H1 (cell line): ENCODE measurements at regions not wholly inside any gene's neighbourhood (a gene's known extent, or its start where the extent isn't known, plus 50 kb on each side); places are given as distances from the start of the nearest gene placed in this dataset.

Source experiments
- CTCF ChIA-PET: fragments of 300-600 bp; sonication (Branson Sonifier 250); formaldehyde crosslinking; loops from one replicate; lab custom pipeline; 2021; ENCODE audit not compliant: partially characterized antibody; lab: Charles Lee
- POLR2A ChIA-PET: fragments of 300-600 bp; sonication (Branson Sonifier 250); formaldehyde crosslinking; loops from one replicate; lab custom pipeline; 2021; ENCODE audit warnings: inconsistent platforms; ENCODE audit not compliant: partially characterized antibody; lab: Charles Lee
- DNase-seq, 2 experiments: peaks; one replicate each; pipeline versions ENCODE4 v3.0.0 to v3.0.0-alpha.2; 2010 to 2022; ENCODE audit warnings: low spot score in 2 of 2, low read depth in 1 of 2, mixed read lengths in 1 of 2
- FAIRE-seq: peaks from 2 replicates; lab custom pipeline; 2011; peaks lifted over from hg19 to GRCh38; lab: Jason Lieb, UNC
- H2AFZ ChIP-seq: 2 replicates; pipeline ENCODE4 v1.8.1; 2012; ENCODE audit warnings: low read length, inconsistent platforms
- H2AK5ac ChIP-seq: 2 replicates; pipeline ENCODE4 v1.6.1; 2013; ENCODE audit warnings: low read depth, low read length
- H2BK120ac ChIP-seq: replicated peaks from 2 replicates; pipeline ENCODE3; 2013; ENCODE audit warnings: low read depth, low read length, inconsistent platforms
- H2BK12ac ChIP-seq: 2 replicates; pipeline ENCODE4 v1.6.1; 2013; ENCODE audit warnings: low read depth, low read length
- H2BK15ac ChIP-seq: 2 replicates; pipeline ENCODE4 v1.6.1; 2013; ENCODE audit warnings: low read length
- H2BK20ac ChIP-seq: 2 replicates; pipeline ENCODE4 v1.6.1; 2013; ENCODE audit warnings: low read length
- H2BK5ac ChIP-seq: 2 replicates; pipeline ENCODE4 v1.6.1; 2013; ENCODE audit warnings: low read depth, low read length
- H3K14ac ChIP-seq: 2 replicates; pipeline ENCODE4 v1.6.1; 2013; ENCODE audit warnings: inconsistent platforms; ENCODE audit not compliant: insufficient read length
- H3K18ac ChIP-seq: 2 replicates; pipeline ENCODE4 v1.6.1; 2013; ENCODE audit warnings: low read length; ENCODE audit errors: extremely low read depth
- H3K23ac ChIP-seq: 2 replicates; pipeline ENCODE4 v1.6.1; 2013; ENCODE audit warnings: inconsistent platforms; ENCODE audit not compliant: insufficient read length
- H3K23me2 ChIP-seq: 2 replicates; pipeline ENCODE4 v1.6.1; 2013; ENCODE audit warnings: low read depth, low read length
- H3K27ac ChIP-seq: 2 replicates; pipeline ENCODE4 v1.6.1; 2011; ENCODE audit warnings: low read depth, low read length, inconsistent platforms
- H3K27me3 ChIP-seq, 4 experiments: replicated peaks in 1 of 4; 1 replicate in 1 of 4; 2 replicates in 3 of 4; pipeline versions ENCODE4 v1.6.1 to v1.8.1; 2011 to 2013; ENCODE audit warnings: low read length in 3 of 4, mild to moderate bottlenecking in 3 of 4, inconsistent platforms in 2 of 4, mixed read lengths in 2 of 4, moderate library complexity in 1 of 4; ENCODE audit not compliant: control insufficient read depth in 3 of 4, insufficient read depth in 3 of 4; ENCODE audit errors: extremely low read depth in 1 of 4
- H3K36me3 ChIP-seq, 4 experiments: 2 replicates each; pipeline versions ENCODE4 v1.6.1 to v1.8.1; 2011 to 2013; ENCODE audit warnings: mild to moderate bottlenecking in 4 of 4, low read length in 3 of 4, moderate library complexity in 2 of 4, control low read depth in 1 of 4, inconsistent platforms in 1 of 4; ENCODE audit not compliant: insufficient read depth in 4 of 4, control insufficient read depth in 2 of 4
- H3K4ac ChIP-seq: replicated peaks from 2 replicates; pipeline ENCODE3; 2013; ENCODE audit warnings: low read length, low read depth, mixed read lengths, inconsistent platforms; ENCODE audit not compliant: insufficient read length
- H3K4me1 ChIP-seq, 4 experiments: replicated peaks in 1 of 4; 1 replicate in 1 of 4; 2 replicates in 3 of 4; pipeline versions ENCODE4 v1.6.1 to v1.8.1; 2011 to 2013; ENCODE audit warnings: low read length in 3 of 4, inconsistent platforms in 2 of 4, mixed read lengths in 1 of 4; ENCODE audit not compliant: insufficient read depth in 4 of 4, control insufficient read depth in 3 of 4
- H3K4me2 ChIP-seq, 2 experiments: 2 replicates each; pipeline versions ENCODE4 v1.6.1 to v1.8.1; 2011 to 2013; ENCODE audit warnings: low read depth in 2 of 2, low read length in 2 of 2, control low read depth in 1 of 2, inconsistent platforms in 1 of 2, mild to moderate bottlenecking in 1 of 2; ENCODE audit not compliant: insufficient read depth in 1 of 2
- H3K4me3 ChIP-seq, 4 experiments: fragments of 200-600, 300-600 bp in 1 of 4; sonication (generic), shearing (Covaris generic), sonication (Bioruptor Twin) in 1 of 4; 2 replicates each; pipeline versions ENCODE4 v1.5.1 to v1.8.1; 2011 to 2016; ENCODE audit warnings: low read length in 4 of 4, low read depth in 3 of 4, control low read depth in 2 of 4, inconsistent platforms in 2 of 4, mild to moderate bottlenecking in 2 of 4, mixed read lengths in 1 of 4, moderate library complexity in 1 of 4; ENCODE audit not compliant: insufficient read depth in 2 of 4; ENCODE audit errors: extremely low read depth in 1 of 4
- H3K56ac ChIP-seq: replicated peaks from 2 replicates; pipeline ENCODE3; 2013; ENCODE audit warnings: low read depth, mild to moderate bottlenecking, mixed read lengths, low read length, inconsistent platforms; ENCODE audit not compliant: insufficient read length
- H3K79me1 ChIP-seq: 2 replicates; pipeline ENCODE4 v1.6.1; 2013; ENCODE audit warnings: low read depth, low read length, control low read depth
- H3K79me2 ChIP-seq, 2 experiments: 2 replicates each; pipeline versions ENCODE4 v1.6.1 to v1.8.1; 2012 to 2013; ENCODE audit warnings: low read length in 2 of 2, mild to moderate bottlenecking in 2 of 2, inconsistent platforms in 1 of 2; ENCODE audit not compliant: insufficient read depth in 2 of 2, control insufficient read depth in 1 of 2
- H3K9ac ChIP-seq, 4 experiments: replicated peaks in 1 of 4; 1 replicate in 1 of 4; 2 replicates in 3 of 4; pipeline versions ENCODE4 v1.6.1 to v1.8.1; 2011 to 2013; ENCODE audit warnings: low read depth in 3 of 4, low read length in 3 of 4, control low read depth in 2 of 4, mild to moderate bottlenecking in 2 of 4, moderate library complexity in 2 of 4, inconsistent platforms in 1 of 4; ENCODE audit errors: extremely low read depth in 1 of 4
- H3K9me3 ChIP-seq, 2 experiments: 2 replicates each; pipeline versions ENCODE4 v1.6.1 to v1.8.1; 2012 to 2013; ENCODE audit warnings: mild to moderate bottlenecking in 2 of 2, moderate library complexity in 2 of 2, control low read depth in 1 of 2, inconsistent platforms in 1 of 2, low read depth in 1 of 2, low read length in 1 of 2, mixed read lengths in 1 of 2; ENCODE audit not compliant: insufficient read depth in 2 of 2
- H4K20me1 ChIP-seq, 2 experiments: replicated peaks in 1 of 2; 2 replicates each; pipeline versions ENCODE3 to v1.8.1; 2011 to 2013; ENCODE audit warnings: inconsistent platforms in 2 of 2, low read length in 2 of 2, mild to moderate bottlenecking in 1 of 2; ENCODE audit not compliant: insufficient read depth in 2 of 2, control insufficient read depth in 1 of 2
- H4K5ac ChIP-seq: 2 replicates; pipeline ENCODE4 v1.6.1; 2013; ENCODE audit warnings: low read length, low read depth, mixed read lengths, inconsistent platforms; ENCODE audit not compliant: insufficient read length
- H4K8ac ChIP-seq: 2 replicates; pipeline ENCODE4 v1.8.0; 2013; ENCODE audit warnings: mild to moderate bottlenecking, moderate library complexity, low read length, inconsistent platforms; ENCODE audit not compliant: insufficient read depth; ENCODE audit errors: extremely low read depth
- H4K91ac ChIP-seq: replicated peaks from 2 replicates; pipeline ENCODE3; 2013; ENCODE audit warnings: low read length, mixed read lengths, inconsistent platforms; ENCODE audit not compliant: insufficient read length
- CBX8 ChIP-seq: fragments of 300-800, 300-1000 bp; sonication (generic); IDR thresholded peaks from 2 replicates; pipeline ENCODE4 v1.7.1; 2016; ENCODE audit warnings: low read depth, low read length, borderline replicate concordance
- CHD2 ChIP-seq: IDR thresholded peaks from 2 replicates; pipeline ENCODE4 v1.6.1; 2012; ENCODE audit warnings: low read length, improper control_type of control experiment
- EGR1 ChIP-seq: IDR thresholded peaks from 2 replicates; pipeline ENCODE4 v1.6.1; 2011; ENCODE audit warnings: low read depth, low read length, borderline replicate concordance
- FOSL1 ChIP-seq: IDR thresholded peaks from 2 replicates; pipeline ENCODE4 v1.6.1; 2011; ENCODE audit warnings: mild to moderate bottlenecking, low read depth, low read length, moderate library complexity; ENCODE audit not compliant: insufficient read depth
- GTF2F1 ChIP-seq: IDR thresholded peaks from 2 replicates; pipeline ENCODE4 v1.6.1; 2012; ENCODE audit warnings: low read depth, low read length, improper control_type of control experiment, borderline replicate concordance
- KDM4A ChIP-seq: IDR thresholded peaks from one replicate; pipeline ENCODE4 v1.7.1; 2012; ENCODE audit warnings: low read depth, mild to moderate bottlenecking, moderate library complexity, low read length, inconsistent platforms; ENCODE audit not compliant: severe bottlenecking
- MAFK ChIP-seq: IDR thresholded peaks from 2 replicates; pipeline ENCODE4 v1.6.1; 2012; ENCODE audit warnings: low read depth, mild to moderate bottlenecking, improper control_type of control experiment, low read length
- POLR2AphosphoS5 ChIP-seq: IDR thresholded peaks from 2 replicates; pipeline ENCODE4 v1.6.1; 2011; ENCODE audit warnings: low read depth, low read length
- RAD21 ChIP-seq, 2 experiments: IDR thresholded peaks in 1 of 2; conservative IDR thresholded peaks in 1 of 2; 2 replicates each; pipeline ENCODE4 v1.6.1; 2011; ENCODE audit warnings: low read depth in 2 of 2, low read length in 2 of 2, improper control_type of control experiment in 1 of 2, inconsistent platforms in 1 of 2, mild to moderate bottlenecking in 1 of 2, moderate library complexity in 1 of 2
- RBBP5 ChIP-seq: IDR thresholded peaks from 2 replicates; pipeline ENCODE4 v1.7.1; 2012; ENCODE audit warnings: low read depth, mild to moderate bottlenecking, inconsistent platforms, low read length, moderate library complexity, borderline replicate concordance
- RXRA ChIP-seq: IDR thresholded peaks from 2 replicates; pipeline ENCODE4 v1.6.1; 2011; ENCODE audit warnings: low read depth, mild to moderate bottlenecking, low read length, moderate library complexity; ENCODE audit not compliant: insufficient read depth
- SP1 ChIP-seq: IDR thresholded peaks from 2 replicates; pipeline ENCODE4 v1.6.1; 2011; ENCODE audit warnings: low read depth, low read length
- TAF1 ChIP-seq: IDR thresholded peaks from 2 replicates; pipeline ENCODE4 v1.6.1; 2011; ENCODE audit warnings: mild to moderate bottlenecking, low read depth, low read length
- TAF7 ChIP-seq: optimal IDR thresholded peaks from 2 replicates; pipeline ENCODE3; 2011; ENCODE audit warnings: low read depth, mild to moderate bottlenecking, inconsistent platforms, low read length, moderate library complexity, borderline replicate concordance
- TCF12 ChIP-seq: IDR thresholded peaks from 2 replicates; pipeline ENCODE4 v1.6.1; 2011; ENCODE audit warnings: low read depth, mild to moderate bottlenecking, low read length
- ZNF274 ChIP-seq: IDR thresholded peaks from 2 replicates; pipeline ENCODE4 v1.7.0; 2012; ENCODE audit warnings: low read length, borderline replicate concordance; ENCODE audit errors: extremely low read depth
- WGBS, 2 experiments: shearing (Covaris generic) in 1 of 2; methylation state at CpG; one replicate each; pipeline versions ENCODE4 v1.1.6 to v1.1.7; 2013 to 2015; ENCODE audit warnings: low lambda C conversion rate in 2 of 2, mixed read lengths in 2 of 2, inconsistent platforms in 1 of 2, low coverage in 1 of 2, missing lambda C conversion rate in 1 of 2; ENCODE audit not compliant: insufficient replicate concordance in 2 of 2, insufficient coverage in 1 of 2, insufficient read length in 1 of 2; ENCODE audit errors: extremely low coverage in 1 of 2, missing lambda C conversion rate in 1 of 2; 5-methylcytosine and 5-hydroxymethylcytosine counted together

- no peaks in the 10 kb centered on the region for H3K23me2 ChIP-seq
- ChIA-PET POLR2A (no interaction called here), CTCF (interaction anchor here (0.5 kb wide), 1 partner anchor 21 kb away, joined by 4 read pairs; no protein-coding TSS in a partner anchor)
- no peaks in the 10 kb centered on the region for H4K20me1 ChIP-seq
- H3K9ac ChIP-seq: no peak overlapping the region
- H2BK20ac ChIP-seq: no peak overlapping the region
- no peak overlapping the region for H3K14ac ChIP-seq
- no peak overlapping the region for H2BK120ac ChIP-seq
- no peaks in the 10 kb centered on the region for H3K79me1 ChIP-seq
- H2BK5ac ChIP-seq: no peak overlapping the region
- H2BK12ac ChIP-seq: no peak overlapping the region
- H3K9me3 ChIP-seq: peaks cover 0 to 3% of the 10 kb centered on the region in 2 experiments; a peak in 1 of 4 replicates
- no peak overlapping the region for H3K56ac ChIP-seq
- WGBS, 2 experiments: 93% methylated on average over 2 of the region's 2 CpGs; no CpG with 5 or more reads in 1 of the 2 experiments
- H2AFZ ChIP-seq: no peak overlapping the region
- H4K8ac ChIP-seq: no peak overlapping the region
- no peaks in the 10 kb centered on the region for H3K36me3 ChIP-seq
- H4K91ac ChIP-seq: no peak overlapping the region
- FAIRE-seq (no peak), DNase-seq (no peak)
- no peak overlapping the region for H3K4me2 ChIP-seq
- no peak overlapping the region for H2AK5ac ChIP-seq
- H3K4me3 ChIP-seq: no peak overlapping the region
- no peak overlapping the region for H3K23ac ChIP-seq
- no peak overlapping the region for H4K5ac ChIP-seq
- H3K27ac ChIP-seq: no peak overlapping the region
- no peak overlapping the region for H3K18ac ChIP-seq
- no peaks in the 10 kb centered on the region for H3K27me3 ChIP-seq
- H2BK15ac ChIP-seq: no peak overlapping the region
- no peak overlapping the region for H3K4ac ChIP-seq
- no peaks in the 10 kb centered on the region for H3K79me2 ChIP-seq
- H3K4me1 ChIP-seq: no peaks in the 10 kb centered on the region
- TF ChIP-seq RXRA (no peak), MAFK (no peak), RAD21 (IDR thresholded peaks at IDR 0.05 in 1 of 2, conservative IDR thresholded peaks at IDR 0.05 in 1 of 2; ENCODE audit: low read depth in 2 of 2, low read length in 2 of 2) (no peak), POLR2AphosphoS5 (no peak), GTF2F1 (no peak), CHD2 (no peak), TAF1 (no peak), SP1 (no peak), RBBP5 (no peak), ZNF274 (no peak), CBX8 (no peak), TCF12 (no peak), TAF7 (no peak), EGR1 (no peak), FOSL1 (no peak), KDM4A (no peak)
Measured at GRCh38 chr2:8555543-8555942, 126.3 kb upstream of the ID2 start.
